BJ (cell line): ENCODE measurements at regions not wholly inside any gene's neighbourhood (a gene's known extent, or its start where the extent isn't known, plus 50 kb on each side); places are given as distances from the start of the nearest gene placed in this dataset.

Source experiments
- CTCF ChIA-PET: fragments of 350-600 bp; formaldehyde crosslinking; extraction: SDS; loops from one replicate; lab custom pipeline; 2021; ENCODE audit warnings: antibody characterized with exemption, inconsistent platforms; lab: Yijun Ruan, JAX
- POLR2A ChIA-PET: fragments of 300-600 bp; sonication (Branson Sonifier 250); formaldehyde crosslinking; extraction: SDS; loops from one replicate; lab custom pipeline; 2021; ENCODE audit warnings: antibody characterized with exemption; lab: Charles Lee
- DNase-seq: peaks from one replicate; pipeline ENCODE4 v3.0.0-alpha.2; 2011; ENCODE audit warnings: low read depth
- H3K27me3 ChIP-seq: 2 replicates; pipeline ENCODE4 v1.6.0; 2011; ENCODE audit warnings: low read length; ENCODE audit not compliant: control insufficient read depth, insufficient read depth
- H3K36me3 ChIP-seq: 2 replicates; pipeline ENCODE4 v1.5.1; 2011; ENCODE audit warnings: low read length; ENCODE audit not compliant: control insufficient read depth, insufficient read depth
- H3K4me3 ChIP-seq: 2 replicates; pipeline ENCODE4 v1.5.1; 2011; ENCODE audit warnings: low read depth, mild to moderate bottlenecking, control low read depth, low read length
- TF ChIP-seq, protein P1 (sequence below): IDR thresholded peaks from 2 replicates; pipeline ENCODE4 v1.5.1; 2011; ENCODE audit warnings: low read depth, mild to moderate bottlenecking, control low read depth, inconsistent platforms, low read length, moderate library complexity; ENCODE audit not compliant: insufficient read depth

DNA sequence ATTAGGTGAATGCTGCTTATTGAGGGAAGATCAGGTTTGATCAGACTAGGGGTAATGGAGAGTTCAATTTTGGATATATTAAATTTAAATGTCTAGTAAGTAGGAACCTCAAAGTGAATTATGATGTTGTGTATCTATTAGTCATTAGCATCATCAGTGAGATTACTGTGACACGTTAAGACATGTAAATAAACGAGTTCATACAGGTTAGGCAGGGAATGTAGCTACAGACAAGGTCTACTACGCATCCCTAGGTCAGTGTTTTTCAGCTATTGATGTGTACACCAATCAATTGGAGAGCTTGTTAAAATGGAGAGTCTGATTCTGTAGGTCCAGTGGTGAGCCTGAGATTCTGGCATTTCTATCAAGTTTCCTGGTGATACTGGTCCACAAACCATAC is 120.1 kb upstream of the LRRC4C start:
- TF ChIP-seq, protein P1, sequence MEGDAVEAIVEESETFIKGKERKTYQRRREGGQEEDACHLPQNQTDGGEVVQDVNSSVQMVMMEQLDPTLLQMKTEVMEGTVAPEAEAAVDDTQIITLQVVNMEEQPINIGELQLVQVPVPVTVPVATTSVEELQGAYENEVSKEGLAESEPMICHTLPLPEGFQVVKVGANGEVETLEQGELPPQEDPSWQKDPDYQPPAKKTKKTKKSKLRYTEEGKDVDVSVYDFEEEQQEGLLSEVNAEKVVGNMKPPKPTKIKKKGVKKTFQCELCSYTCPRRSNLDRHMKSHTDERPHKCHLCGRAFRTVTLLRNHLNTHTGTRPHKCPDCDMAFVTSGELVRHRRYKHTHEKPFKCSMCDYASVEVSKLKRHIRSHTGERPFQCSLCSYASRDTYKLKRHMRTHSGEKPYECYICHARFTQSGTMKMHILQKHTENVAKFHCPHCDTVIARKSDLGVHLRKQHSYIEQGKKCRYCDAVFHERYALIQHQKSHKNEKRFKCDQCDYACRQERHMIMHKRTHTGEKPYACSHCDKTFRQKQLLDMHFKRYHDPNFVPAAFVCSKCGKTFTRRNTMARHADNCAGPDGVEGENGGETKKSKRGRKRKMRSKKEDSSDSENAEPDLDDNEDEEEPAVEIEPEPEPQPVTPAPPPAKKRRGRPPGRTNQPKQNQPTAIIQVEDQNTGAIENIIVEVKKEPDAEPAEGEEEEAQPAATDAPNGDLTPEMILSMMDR, result no peak
- Histone ChIP-seq H3K27me3 (no peaks in the 10 kb centered on the region), H3K36me3 (no peaks in the 10 kb centered on the region), H3K4me3 (no peak overlapping the region)
- no peak for DNase-seq
- POLR2A ChIA-PET, result no interaction called here
- CTCF ChIA-PET, result no interaction called here

DNA sequence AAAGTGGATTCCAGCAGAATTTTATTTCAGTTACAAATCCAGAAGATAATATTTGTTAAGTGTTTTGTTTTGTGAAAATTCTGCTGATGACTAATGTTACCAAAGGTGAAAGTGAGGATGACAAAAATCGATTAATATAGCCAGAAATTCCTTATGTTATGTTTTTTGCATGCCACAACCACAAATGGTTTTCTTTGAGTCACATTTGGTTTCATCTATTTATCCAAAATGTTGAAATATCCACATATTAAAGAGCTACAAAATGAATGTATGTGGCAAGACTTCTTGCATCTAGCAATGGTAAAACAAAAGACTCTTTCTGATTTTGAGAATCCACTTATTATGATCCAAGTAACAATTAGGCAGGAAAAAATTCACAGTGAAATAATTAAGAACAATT is 150.1 kb upstream of the LRRC4C start:
- Histone ChIP-seq H3K27me3 (no peaks in the 10 kb centered on the region), H3K36me3 (no peaks in the 10 kb centered on the region), H3K4me3 (no peak overlapping the region)
- TF ChIP-seq, protein P1, result no peak
- CTCF ChIA-PET, result no interaction called here
- DNase-seq, result no peak
- POLR2A ChIA-PET, result no interaction called here

DNA sequence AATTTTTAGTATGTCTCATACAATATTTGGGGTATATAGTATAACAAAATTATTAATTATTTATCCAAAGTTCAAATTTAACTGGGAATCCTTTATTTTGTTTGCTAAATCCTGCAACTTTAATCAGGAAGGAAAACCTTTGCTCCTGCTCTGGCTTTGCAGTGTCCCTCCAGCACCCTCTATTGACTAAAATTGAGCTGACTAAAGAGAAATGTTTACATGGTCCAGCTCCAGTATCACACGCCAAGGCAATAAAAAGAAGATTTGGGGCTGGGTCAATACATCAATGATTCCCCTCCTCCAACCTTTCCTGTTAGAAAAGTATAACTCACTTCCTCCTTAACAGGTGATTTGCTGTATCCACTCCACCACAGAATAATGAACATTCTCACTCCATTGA is 153.0 kb upstream of the LRRC4C start:
- no peaks in the 10 kb centered on the region for H3K36me3 ChIP-seq
- no peak overlapping the region for H3K4me3 ChIP-seq
- ChIA-PET CTCF (no interaction called here), POLR2A (no interaction called here)
- TF ChIP-seq, protein P1, result no peak
- no peaks in the 10 kb centered on the region for H3K27me3 ChIP-seq
- no peak for DNase-seq

DNA sequence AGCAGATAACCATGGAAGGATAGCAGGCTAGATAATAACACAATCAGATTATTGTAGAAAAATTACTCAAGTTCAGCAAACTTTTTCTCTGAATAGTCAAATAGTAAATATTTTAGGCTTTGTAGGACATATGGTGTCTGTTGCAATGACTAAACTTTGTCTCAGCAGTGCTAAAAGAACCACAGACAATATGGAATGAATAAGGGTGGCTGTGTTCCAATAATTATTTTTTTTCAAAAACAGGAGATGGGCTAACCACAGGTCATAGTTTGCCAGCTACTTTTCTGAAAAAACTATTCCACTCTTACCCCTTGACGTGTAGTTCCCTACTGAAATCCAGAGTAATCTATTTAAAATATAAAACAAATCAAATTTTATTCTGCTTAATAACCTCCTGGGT is 153.9 kb upstream of the LRRC4C start:
- no peaks in the 10 kb centered on the region for H3K36me3 ChIP-seq
- CTCF ChIA-PET, result no interaction called here
- POLR2A ChIA-PET, result no interaction called here
- no peaks in the 10 kb centered on the region for H3K27me3 ChIP-seq
- no peak overlapping the region for H3K4me3 ChIP-seq
- DNase-seq, result no peak
- TF ChIP-seq, protein P1, result no peak

DNA sequence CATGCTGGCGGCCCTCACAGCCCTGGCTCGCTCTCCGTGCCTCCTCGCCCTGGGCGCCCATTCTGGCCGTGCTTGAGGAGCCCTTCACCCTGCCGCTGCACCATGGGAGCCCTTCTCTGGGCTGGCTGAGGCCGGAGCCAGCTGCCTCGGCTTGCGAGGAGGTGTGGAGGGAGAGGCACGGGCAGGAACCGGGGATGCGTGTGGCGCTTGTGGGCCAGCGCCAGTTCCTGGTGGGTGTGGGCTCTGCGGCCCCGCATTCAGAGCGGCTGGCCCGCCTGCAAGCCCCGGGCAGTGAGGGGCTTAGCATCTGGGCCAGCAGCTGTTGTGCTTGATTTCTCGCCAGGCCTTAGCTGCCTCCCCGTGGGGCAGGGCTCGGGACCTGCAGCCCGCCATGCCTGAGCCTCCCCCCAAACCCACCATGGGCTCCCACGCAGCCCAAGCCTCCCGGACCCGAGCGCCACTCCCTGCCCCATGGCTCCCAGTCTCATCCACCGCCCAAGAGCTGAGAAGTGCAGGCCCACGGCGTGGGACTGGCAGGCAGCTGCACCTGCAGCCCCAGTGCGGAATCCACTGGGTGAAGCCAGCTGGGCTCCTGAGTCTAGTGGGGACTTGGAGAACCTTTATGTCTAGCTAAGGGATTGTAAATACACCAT is 163.4 kb upstream of the LRRC4C start:
- H3K36me3 ChIP-seq, result no peaks in the 10 kb centered on the region
- no peaks in the 10 kb centered on the region for H3K27me3 ChIP-seq
- ChIA-PET CTCF (no interaction called here), POLR2A (no interaction called here)
- no peak for DNase-seq
- TF ChIP-seq, protein P1, result no peak
- no peak overlapping the region for H3K4me3 ChIP-seq
